HG03520 (cell line): ENCODE measurements at regions not wholly inside any gene's neighbourhood (a gene's known extent, or its start where the extent isn't known, plus 50 kb on each side); places are given as distances from the start of the nearest gene placed in this dataset.
"Not testable (repeated sequence)": the region's sequence is repeated elsewhere in the genome, so short reads cannot be mapped to it uniquely, and the experiment has no call there.

Experiments used
- ATAC-seq: cut with Tn5 transposase; IDR thresholded peaks from one replicate; pipeline ENCODE4 v1.9.1; 2021; ENCODE audit warnings: mild to moderate bottlenecking, moderate library complexity; ENCODE audit not compliant: unreplicated experiment

DNA sequence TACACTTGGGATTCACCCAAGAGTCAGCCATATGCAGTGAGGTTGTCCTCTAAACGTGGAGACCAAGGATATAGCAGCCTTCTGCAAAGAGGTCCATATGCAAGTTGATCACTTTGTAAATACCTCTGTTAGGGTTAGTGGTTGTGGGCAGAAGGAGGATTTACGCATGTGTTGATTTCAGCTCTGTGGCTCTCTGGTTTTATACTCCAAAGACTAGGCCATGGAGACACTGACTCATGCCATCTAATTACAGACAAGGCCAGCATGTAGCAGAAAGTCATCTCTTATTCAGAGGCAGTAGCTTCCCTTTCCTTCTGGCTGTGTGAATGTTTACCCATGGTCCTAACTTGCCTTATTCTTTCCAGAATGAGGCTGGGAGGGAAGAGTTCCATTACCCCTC is 140.9 kb upstream of the GOLGA6L4 start:
- ATAC-seq: not testable (repeated sequence)

DNA sequence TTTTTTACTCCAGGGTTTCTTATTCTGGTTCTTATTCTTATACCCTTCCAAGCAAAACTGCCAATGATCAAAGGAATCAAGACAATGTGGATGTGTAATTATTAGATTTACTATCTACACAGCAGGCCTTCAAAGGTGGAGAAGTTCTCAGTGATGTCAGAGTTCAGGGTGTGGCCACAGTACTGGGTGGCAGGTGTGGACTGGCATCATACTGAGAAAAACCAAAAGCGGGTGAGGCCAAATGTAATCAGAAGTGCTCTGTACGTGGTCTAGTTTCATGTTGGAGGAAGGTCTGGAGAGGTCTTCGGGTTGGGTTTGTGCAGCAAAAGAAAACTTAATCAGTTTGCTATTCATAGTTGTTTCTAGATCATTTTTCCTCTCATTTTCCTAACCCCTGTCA is 138.5 kb upstream of the GOLGA6L4 start:
- not testable (repeated sequence) for ATAC-seq

DNA sequence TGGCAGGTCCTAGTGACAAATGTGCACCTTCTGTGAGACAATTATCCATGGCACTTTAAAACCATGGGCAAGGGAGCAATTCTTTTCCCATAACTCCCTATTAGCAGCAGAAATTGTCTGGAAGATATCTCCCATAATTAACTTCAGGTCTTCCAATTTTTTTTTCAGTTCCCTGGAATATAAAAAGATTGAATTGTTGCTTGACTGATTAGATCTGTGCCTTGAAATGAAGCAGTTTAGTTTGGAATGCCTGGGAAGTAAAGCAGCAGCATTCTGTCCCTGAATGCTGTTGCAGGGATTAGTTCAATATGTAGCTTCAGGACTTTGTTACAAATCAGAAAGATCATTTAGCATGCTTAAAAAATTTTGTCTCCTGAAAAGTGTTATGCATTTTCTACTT is 137.0 kb upstream of the GOLGA6L4 start:
- ATAC-seq: no peak

DNA sequence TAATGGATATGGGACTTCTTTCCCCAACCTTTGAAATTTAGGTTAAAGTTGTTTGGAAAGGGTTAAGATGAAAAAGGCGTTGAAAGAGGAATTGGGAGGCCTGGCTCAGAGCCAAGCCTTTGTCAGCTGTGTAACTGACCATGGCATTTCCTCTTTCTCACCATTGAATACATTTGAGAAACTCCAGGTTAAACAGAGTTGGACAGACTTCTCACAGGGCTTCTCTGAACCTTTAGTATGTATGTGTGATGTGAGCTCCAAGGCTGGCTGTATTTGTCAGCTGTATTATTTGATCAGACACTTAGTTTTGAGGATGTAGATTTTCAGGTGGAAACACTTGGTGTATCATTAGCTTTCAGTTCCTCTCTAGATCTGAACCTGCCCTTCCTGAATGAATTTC is 136.4 kb upstream of the GOLGA6L4 start:
- ATAC-seq: no peak

DNA sequence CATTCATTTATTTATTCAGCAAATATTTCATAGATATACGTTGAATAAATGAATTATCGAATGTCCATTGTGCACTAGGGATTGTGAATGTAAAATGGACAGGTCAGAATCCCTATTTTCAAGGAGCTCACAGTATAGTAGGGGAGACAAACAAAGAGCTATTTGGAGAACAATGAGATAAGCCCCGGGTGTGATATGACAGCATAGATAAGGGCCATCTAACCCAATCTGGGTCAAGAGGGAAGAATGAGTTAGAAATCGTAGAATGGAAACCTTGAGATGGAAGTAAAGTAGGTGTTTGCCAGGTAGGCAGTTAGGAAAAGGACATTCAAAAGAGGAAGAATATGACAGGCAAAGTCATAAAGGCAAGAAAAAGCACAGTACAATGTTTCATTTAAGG is 132.2 kb upstream of the GOLGA6L4 start:
- no peak for ATAC-seq

DNA sequence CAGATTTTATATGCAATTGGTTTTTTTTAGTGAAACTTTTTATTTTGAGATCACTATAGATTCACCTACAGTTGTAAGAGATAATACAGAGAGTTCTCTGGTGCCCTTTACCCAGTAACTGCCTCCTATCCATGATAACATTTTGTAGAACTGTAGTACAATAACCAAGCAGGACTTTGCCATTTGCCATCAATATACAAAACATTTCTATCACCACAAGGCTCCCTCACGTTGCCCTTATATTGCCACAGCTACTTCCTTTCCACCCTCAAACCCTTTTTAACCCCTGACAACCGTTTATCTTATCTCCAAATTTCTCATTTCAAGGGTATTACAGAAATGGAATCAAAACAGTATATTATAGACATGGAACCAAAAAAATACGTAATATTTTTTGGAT is 130.7 kb upstream of the GOLGA6L4 start:
- no peak for ATAC-seq

DNA sequence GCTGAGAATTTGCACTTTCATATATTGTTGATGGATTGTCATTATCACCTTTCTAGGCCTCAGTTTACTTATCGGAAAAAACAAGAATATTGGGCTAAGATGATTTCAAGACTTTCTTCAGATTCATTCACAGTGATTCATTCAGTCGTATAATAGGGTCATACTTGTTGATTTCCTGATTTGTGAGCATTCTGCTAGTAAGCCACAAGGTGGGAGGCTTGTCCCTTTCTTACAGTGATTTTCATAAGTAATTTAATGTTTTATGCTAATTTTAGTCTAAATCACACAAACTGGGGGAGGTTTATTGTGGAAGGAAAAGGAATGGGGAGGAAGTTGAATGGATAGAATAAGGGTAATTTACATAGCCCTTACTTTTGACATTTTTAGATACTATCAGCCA is 126.8 kb upstream of the GOLGA6L4 start:
- no peak for ATAC-seq

DNA sequence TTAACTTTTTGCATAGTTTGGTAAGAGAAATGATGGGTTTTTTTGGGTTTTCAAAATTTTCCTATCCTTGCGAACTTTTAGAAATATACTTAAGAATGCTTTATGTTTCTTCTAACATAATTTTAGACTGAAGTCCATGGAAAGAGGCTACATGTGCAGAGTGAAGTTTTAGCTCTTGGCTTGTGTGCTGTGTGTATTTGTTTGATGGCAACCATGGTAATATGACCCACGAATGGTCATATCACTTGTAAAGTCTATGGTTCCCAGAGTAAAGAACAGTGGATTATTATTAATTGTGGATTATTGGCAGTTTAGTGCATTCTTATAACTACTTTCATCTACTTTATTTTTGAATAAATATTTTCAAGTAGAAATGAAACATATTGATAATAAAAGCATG is 124.0 kb upstream of the GOLGA6L4 start:
- no peak for ATAC-seq

DNA sequence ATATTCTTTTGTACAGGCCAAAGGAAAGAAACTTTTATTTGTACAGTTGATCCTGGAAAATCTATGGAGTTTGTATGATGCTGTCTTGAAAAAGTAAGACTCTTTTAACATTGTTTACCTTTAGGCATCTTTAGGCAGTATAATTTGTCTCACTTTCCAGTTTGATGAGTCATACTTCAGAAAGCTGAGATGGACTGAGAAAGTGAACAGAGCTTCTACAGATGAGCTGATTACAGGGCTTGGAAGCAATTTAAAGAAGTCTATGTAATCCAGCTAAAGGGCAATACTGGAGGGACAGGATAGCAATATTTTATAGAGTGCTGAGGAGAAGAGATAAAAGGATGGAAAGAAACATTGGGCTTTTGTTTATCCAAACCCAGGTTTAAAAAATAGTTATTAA is 123.5 kb upstream of the GOLGA6L4 start:
- ATAC-seq: no peak

DNA sequence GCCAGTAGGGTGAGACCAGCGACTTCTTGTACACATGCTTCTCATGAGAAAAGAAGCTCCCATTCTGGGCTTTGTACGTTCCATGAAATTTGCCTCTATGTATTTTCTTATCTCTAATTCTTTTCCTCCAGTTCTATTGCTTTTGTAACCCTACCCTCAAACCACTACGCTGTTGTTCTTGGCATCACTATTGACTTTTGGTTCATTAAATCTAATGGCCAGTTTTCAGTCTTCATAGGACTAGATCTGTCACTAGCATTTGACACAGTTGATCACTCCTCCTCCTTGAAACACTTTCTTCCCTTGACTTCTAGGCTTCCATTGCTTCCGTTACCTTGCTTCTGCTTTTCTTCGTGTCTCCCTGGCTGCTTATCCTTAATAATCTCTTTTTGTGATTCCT is 121.7 kb upstream of the GOLGA6L4 start:
- no peak for ATAC-seq

DNA sequence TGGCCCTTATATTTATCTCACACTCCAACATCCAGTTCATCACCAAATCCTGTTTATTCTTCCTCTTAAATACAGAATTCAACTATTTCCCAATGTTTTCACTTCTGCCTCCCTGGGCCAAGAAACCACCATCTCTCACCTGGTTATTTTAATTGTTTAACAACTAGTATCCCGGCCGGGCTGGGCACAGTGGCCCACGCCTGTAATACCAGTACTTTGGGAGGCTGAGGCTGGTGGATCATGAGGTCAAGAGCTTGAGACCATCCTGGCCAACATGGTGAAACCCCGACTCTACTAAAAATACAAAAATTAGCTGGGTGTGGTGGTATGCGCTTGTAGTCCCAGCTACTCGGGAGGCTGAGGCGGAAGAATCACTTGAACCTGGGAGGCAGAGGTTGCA is 120.9 kb upstream of the GOLGA6L4 start:
- not testable (repeated sequence) for ATAC-seq

DNA sequence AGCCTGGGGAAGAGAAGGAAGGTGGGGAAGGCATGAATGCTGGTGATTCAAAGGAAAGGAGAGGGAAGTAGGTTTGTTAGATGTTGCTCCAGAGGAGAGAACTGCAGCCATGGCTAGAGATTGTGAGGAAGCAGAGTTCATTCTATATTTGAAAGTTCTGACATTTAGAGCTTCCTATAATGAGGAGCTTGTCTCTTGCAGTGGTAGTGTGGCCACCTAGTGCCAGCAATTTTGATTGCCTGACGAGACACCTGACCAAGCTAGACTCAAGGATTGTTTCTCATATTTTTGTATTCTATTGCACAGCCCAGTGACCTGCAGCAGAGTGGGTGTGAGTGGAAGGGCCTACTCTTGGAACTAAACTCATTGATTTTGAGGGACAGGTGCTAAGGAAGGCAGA is 116.2 kb upstream of the GOLGA6L4 start:
- not testable (repeated sequence) for ATAC-seq

DNA sequence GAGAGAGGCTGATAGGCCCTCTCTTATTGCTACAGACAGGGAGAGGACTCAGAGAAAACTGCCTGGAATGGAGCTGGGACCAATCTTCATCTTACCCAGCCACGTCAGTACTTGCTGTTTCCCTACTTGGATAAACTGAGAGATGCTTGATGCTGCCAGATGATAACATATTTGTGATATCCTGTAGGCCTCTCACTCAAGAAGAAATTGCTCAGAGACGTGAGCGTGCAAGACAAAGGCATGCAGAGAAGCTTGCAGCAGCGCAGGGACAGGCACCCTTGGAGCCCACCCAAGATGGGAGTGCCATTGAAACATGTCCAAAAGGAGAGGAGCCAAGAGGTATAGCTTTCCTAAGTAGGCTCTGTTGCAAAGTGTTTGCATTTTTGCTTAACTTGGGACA is 114.7 kb upstream of the GOLGA6L4 start:
- not testable (repeated sequence) for ATAC-seq

DNA sequence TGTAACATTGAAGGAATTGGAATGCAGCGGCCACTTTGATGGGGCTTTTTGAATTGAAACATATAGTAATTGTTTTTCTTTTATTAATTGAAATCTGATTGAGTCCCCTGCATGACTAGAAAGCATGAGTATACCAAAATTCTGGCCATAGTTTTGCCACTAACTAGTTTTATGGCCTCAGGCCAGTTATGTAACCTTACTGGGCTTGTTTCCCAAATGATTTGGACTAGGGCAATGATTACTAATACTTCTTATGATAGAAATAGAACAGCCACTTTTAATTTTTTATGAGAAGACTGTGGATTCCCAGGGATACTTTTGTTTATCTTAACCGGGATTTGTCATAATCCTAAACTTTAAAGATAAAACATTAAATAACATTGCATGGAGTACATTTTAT is 106.9 kb upstream of the GOLGA6L4 start:
- not testable (repeated sequence) for ATAC-seq

DNA sequence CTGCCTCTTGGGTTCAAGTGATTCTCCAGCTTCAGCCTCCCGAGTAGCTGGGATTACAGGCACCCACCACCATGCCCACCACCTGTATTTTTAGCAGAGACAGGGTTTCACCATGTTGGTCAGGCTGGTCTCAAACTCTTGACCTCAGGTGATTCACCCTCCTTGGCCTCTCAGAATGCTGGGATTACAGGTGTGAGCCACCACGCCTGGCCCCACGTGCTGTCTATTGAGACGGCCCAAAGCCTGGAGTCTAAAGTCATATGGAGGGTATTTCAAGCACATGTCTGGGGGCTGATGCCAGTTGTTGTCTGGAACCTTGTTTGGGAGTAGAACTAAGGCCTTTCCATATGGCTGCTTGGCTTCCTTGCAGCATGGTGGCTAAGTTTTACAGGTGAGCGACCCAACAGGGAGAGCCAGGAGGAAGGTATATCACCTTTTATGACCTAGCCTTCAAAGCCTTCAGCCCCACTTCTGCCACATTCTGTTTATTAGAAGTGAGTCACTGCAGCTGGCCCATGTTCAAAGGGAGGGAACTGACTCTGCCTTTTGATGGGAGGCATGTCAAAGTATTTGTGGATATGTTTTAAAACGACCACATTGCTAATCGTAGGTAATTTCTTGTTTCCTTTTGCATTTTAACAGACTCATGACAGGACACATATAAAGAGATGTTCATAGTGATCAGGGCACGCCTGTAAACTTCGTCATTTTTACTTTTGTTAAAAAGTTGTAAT is 105.3 kb upstream of the GOLGA6L4 start:
- ATAC-seq: not testable (repeated sequence)

DNA sequence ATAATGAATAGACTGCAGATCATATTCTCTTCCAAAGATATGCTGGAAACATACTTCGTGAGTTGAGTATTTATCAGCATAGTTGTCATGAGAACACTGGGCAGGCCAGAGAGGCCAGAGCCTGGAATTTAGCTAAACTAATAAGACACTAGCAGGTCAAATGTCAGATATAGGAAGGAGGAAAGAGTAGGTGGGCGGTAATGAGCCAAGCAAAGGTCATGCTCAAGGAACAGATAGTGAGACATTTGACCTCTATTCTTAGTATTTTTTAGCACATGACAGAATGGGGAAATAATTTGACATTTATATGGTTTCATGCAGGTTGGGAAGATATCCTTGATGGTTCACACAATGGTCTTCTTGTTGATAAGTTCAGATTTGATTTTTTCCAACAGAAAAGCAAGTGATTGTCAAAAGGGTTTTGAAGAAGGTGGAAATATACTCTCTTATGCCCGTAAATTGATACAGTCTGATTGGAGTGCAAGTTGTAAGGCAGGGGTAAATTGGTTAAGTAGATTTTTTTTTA is 99.6 kb upstream of the GOLGA6L4 start:
- not testable (repeated sequence) for ATAC-seq

DNA sequence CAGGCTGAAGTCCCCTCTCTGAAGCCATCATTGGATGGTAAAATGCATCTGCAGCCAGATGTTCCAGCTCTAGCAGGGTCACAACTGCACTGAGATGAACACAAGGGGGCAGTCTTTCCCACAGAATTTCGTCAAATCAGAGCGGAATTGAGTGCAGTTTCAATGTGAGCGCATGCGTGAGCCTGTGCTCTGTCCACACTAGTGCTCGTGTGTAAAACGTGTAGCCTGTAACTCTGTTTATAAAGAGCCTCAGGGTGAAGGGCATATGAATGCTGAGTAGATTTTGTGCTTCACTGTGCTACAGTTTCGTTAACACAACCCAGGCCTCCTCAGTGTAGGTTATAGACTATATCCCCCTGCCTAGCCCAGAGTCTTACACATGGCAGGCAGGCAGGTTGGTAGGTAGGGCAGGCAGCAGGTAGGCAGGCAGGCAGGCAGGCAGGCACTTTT is 92.7 kb upstream of the GOLGA6L4 start:
- peak; percentile 77 for ATAC-seq

DNA sequence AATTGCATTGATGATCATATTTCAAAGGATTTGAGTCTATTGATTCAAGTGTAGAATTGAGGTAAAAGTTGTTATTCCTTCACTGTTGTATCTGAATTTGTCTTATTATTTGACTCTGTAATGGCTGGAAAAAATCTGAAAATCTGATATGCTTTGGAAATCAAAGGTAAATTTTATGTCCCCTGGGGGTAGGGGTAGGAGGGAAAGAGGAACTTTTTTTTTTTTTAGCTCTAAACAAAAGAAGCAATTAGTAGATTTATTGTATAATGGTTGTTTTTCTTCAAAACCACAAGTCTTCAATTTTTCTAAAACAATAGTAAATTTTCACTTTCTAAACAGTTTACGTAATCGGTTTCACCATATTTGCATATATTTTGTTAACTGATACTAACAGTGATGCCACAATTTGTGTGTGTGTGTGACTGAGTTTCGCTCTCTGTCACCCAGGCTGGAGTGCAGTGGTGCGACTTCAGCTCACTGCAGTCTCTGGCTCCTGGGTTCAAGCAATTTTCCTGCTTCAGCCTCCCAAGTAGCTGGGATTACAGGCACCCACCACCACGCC is 91.7 kb upstream of the GOLGA6L4 start:
- ATAC-seq: peak; percentile 65

DNA sequence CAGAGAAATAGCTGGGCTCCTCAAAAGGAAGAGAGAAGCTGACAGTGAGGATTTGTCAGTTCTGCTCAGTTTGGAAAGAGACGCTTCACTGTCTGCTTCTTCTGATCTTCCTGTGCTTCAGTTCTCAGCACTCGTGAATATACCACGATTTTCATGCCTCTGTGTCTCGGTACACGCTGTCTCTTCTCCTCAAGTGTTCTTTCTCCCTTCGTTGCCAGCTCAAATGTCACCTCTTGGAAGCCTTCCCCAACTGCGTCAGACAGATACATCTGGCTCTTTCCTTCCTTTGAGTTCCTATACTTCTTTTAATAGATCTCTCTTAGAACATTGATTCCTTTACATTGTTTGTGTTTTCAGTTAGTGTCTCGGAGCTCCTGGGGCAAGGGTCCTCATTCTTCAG is 90.6 kb upstream of the GOLGA6L4 start:
- ATAC-seq: not testable (repeated sequence)

DNA sequence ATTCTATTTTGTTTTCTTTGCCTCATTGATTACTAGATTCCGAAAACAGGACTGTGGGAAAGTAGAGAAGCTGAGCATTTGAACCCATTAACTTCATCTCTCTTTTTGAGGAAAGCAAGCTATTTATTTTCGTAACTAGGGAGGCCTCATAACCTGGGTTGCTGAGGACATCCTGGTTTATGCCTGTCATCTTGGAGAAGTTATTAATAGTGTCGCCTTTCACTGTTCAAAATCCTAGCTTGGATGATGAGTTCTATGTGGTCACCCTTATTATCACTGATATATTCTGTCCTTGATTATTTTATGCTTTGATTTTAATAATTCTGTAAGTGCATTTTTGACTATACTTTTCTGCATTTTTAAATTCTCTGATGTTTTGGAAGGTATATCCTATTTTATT is 89.3 kb upstream of the GOLGA6L4 start:
- not testable (repeated sequence) for ATAC-seq

DNA sequence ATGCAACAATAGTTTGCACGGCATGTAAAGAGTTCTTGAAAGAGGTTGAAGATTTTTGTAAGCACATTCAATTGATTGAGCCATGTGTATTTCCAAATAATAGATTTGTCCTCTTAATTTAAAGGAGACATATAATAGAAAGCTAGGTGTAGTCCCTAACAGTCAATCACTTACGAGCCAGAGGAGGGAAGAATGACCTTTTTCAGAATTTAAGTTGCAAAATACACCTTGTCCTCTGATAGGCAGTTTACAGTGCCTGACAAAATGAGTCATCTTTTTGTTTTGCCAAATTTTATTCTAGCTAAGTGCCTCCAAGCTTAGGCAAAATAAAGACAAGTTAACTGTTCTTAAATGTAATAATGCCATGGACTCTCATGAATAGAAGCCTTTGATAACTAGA is 88.3 kb upstream of the GOLGA6L4 start:
- ATAC-seq: not testable (repeated sequence)

DNA sequence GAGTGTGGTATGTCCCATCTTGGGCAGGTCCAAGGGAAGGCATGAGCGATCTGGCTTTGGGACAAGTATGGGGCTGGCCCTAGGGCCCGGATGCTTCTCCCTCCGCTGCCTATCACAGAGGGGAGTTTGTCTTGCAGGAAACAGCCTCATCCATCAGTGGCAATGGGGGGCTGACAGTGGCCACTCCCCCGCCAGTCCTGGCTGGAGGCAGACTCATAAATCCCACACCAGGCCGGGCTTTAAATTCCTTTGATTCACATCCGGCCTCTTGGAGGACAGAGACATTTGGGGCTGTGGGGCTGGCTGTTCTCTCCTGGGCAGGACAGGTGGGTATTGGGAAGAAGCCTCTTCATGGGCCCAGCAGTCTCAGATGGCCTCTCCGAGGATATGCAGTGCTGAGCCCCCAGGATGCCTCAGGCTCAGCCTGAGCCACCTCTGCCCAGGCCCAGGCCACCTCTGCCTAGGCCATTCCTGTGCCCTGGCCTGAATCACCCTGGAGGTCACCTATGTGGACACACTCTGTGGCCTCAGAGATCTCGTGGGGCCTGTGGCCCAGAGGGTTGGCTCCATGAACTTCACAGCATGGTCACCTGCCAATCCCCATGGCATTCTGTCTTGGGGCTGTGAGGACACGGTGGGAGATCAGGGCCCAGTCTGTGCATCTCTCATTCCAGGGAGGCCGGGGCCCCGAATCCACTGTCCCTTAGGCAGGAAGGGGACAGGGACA is 84.2 kb upstream of the GOLGA6L4 start:
- ATAC-seq: no peak
